ENCODE measurements at regions not wholly inside any gene's neighbourhood (a gene's known extent, or its start where the extent isn't known, plus 50 kb on each side); places are given as distances from the start of the nearest gene placed in this dataset.

DNA sequence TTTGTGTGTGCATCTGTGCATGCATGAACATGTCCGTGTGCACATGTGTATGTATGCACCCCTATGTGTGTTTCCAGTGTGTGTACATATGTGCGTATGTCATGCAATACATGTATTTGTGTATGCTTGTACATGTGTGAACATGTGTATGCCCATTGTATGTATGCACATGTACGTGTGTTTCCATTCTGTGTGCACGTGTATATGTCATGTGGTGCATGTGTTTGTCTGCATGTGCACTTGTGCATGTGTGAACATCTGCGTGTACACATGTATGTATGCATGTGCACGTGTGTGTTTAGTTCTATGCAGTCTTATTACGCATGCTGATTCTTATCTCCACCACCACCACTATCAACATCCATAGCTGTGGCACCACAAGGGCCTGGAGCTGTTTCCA is 403.5 kb upstream of the IRX4 start:
- TF ChIP-seq, protein P1, sequence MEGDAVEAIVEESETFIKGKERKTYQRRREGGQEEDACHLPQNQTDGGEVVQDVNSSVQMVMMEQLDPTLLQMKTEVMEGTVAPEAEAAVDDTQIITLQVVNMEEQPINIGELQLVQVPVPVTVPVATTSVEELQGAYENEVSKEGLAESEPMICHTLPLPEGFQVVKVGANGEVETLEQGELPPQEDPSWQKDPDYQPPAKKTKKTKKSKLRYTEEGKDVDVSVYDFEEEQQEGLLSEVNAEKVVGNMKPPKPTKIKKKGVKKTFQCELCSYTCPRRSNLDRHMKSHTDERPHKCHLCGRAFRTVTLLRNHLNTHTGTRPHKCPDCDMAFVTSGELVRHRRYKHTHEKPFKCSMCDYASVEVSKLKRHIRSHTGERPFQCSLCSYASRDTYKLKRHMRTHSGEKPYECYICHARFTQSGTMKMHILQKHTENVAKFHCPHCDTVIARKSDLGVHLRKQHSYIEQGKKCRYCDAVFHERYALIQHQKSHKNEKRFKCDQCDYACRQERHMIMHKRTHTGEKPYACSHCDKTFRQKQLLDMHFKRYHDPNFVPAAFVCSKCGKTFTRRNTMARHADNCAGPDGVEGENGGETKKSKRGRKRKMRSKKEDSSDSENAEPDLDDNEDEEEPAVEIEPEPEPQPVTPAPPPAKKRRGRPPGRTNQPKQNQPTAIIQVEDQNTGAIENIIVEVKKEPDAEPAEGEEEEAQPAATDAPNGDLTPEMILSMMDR (IDR thresholded peaks at IDR 0.05; ENCODE audit: low read depth, low read length, poor library complexity, severe bottlenecking), result no peak
- TF ChIP-seq EZH2phosphoT487 (IDR thresholded peaks at IDR 0.05; ENCODE audit: borderline replicate concordance, low read length), result no peak

Measured in DOHH2 (cell line).